Left ventricle myocardium inferior (tissue), 1 donor: ENCODE measurements at regions not wholly inside any gene's neighbourhood (a gene's known extent, or its start where the extent isn't known, plus 50 kb on each side); places are given as distances from the start of the nearest gene placed in this dataset.

Source experiments
- DNase-seq: peaks from one replicate; pipeline ENCODE4 v3.0.0-alpha.2; 2020
- H3K27ac ChIP-seq: fragments of 200-600 bp; replicated peaks from 2 replicates; pipeline ENCODE4 v1.8.0; 2021
- H3K27me3 ChIP-seq: fragments of 200-600 bp; 2 replicates; pipeline ENCODE4 v1.8.0; 2021; ENCODE audit warnings: low read depth
- H3K36me3 ChIP-seq: fragments of 200-600 bp; 2 replicates; pipeline ENCODE4 v1.8.0; 2021
- H3K4me1 ChIP-seq: fragments of 200-600 bp; 2 replicates; pipeline ENCODE4 v1.8.0; 2021
- H3K4me3 ChIP-seq: fragments of 200-600 bp; 2 replicates; pipeline ENCODE4 v1.8.0; 2021; ENCODE audit warnings: mild to moderate bottlenecking, moderate library complexity
- H3K9me3 ChIP-seq: fragments of 200-600 bp; replicated peaks from 2 replicates; pipeline ENCODE4 v1.8.0; 2021
- intact Hi-C: fragments of 100-400 bp; cut with micrococcal nuclease; formaldehyde crosslinking; loops from one replicate; pipeline ENCODE4 v1.11.0; 2022
- TF ChIP-seq, protein P1 (sequence below): fragments of 200-600 bp; IDR thresholded peaks from 2 replicates; pipeline ENCODE4 v1.8.0; 2021; ENCODE audit warnings: antibody characterized with exemption, mild to moderate bottlenecking, borderline replicate concordance
- donor health status: DM: no; HTN: yes; CAD: no; lungs with severe emphysema.

DNA sequence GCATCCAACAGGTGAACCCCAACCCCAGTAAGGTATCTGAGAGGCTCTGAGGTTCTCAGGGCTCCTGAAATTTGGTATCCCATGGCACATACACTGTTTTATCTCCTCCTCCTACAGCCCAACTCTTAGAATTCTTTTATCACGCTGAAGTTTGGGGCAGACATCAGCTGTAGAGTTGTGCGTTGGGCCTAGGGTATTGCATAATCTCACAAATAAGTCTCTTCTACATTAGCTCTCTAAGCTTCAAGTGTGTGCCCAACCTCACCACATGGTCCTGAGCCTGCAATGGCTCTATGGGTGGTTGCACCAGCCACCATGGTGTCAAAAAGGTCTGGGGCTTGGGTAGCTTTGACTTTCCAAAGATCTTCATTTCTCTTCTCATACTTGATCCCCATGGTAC is 603.0 kb downstream of the BUD13 start:
- no peaks in the 10 kb centered on the region for H3K9me3 ChIP-seq
- peaks cover 57% of the 10 kb centered on the region for H3K27me3 ChIP-seq
- intact Hi-C loops: no loop called here
- no peak overlapping the region for H3K27ac ChIP-seq
- no peaks in the 10 kb centered on the region for H3K4me1 ChIP-seq
- H3K4me3 ChIP-seq: no peak overlapping the region
- TF ChIP-seq, protein P1, sequence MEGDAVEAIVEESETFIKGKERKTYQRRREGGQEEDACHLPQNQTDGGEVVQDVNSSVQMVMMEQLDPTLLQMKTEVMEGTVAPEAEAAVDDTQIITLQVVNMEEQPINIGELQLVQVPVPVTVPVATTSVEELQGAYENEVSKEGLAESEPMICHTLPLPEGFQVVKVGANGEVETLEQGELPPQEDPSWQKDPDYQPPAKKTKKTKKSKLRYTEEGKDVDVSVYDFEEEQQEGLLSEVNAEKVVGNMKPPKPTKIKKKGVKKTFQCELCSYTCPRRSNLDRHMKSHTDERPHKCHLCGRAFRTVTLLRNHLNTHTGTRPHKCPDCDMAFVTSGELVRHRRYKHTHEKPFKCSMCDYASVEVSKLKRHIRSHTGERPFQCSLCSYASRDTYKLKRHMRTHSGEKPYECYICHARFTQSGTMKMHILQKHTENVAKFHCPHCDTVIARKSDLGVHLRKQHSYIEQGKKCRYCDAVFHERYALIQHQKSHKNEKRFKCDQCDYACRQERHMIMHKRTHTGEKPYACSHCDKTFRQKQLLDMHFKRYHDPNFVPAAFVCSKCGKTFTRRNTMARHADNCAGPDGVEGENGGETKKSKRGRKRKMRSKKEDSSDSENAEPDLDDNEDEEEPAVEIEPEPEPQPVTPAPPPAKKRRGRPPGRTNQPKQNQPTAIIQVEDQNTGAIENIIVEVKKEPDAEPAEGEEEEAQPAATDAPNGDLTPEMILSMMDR: no peak
- DNase-seq: no peak
- no peaks in the 10 kb centered on the region for H3K36me3 ChIP-seq

DNA sequence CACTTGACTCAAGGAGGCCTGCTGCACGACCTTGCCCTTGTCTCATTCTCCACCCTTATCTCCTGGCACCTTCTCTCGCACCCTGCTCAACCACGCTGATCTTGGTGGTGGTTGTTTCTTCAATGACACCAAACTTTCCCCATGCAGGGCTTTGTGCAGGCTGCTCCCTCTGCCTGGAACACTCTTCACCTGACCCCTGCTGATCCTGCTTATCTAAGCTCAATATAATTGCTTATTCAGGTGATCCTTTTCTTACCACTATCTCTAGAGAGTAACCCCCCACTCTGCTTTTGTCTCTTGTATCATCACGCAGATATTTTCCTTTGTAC is 604.4 kb downstream of the BUD13 start:
- no peaks in the 10 kb centered on the region for H3K9me3 ChIP-seq
- no peak for DNase-seq
- H3K27me3 ChIP-seq: peaks cover 63% of the 10 kb centered on the region
- H3K4me3 ChIP-seq: no peak overlapping the region
- H3K4me1 ChIP-seq: no peaks in the 10 kb centered on the region
- H3K27ac ChIP-seq: no peak overlapping the region
- H3K36me3 ChIP-seq: no peaks in the 10 kb centered on the region
- TF ChIP-seq, protein P1: no peak
- intact Hi-C loops: no loop called here

GRCh38 chr11:116167706-116168458 is 604.9 kb downstream of the BUD13 start:
- no peaks in the 10 kb centered on the region for H3K36me3 ChIP-seq

GRCh38 chr11:116166573-116167465 is 606.0 kb downstream of the BUD13 start:
- Histone ChIP-seq H3K36me3 (no peaks in the 10 kb centered on the region), H3K27ac (no peak overlapping the region), H3K4me3 (no peak overlapping the region), H3K4me1 (peaks cover 3% of the 10 kb centered on the region), H3K9me3 (no peaks in the 10 kb centered on the region), H3K27me3 (peaks cover 61% of the 10 kb centered on the region)
- TF ChIP-seq, protein P1: no peak
- intact Hi-C loops: no loop called here
- DNase-seq: no peak

More at GRCh38 chr11:116167706-116168458, 604.9 kb downstream of the BUD13 start:
- intact Hi-C loops: no loop called here
- Histone ChIP-seq H3K27me3 (peaks cover 61% of the 10 kb centered on the region), H3K4me3 (no peak overlapping the region), H3K27ac (no peak overlapping the region), H3K4me1 (no peaks in the 10 kb centered on the region), H3K9me3 (no peaks in the 10 kb centered on the region)
- TF ChIP-seq, protein P1: no peak
- no peak for DNase-seq

DNA sequence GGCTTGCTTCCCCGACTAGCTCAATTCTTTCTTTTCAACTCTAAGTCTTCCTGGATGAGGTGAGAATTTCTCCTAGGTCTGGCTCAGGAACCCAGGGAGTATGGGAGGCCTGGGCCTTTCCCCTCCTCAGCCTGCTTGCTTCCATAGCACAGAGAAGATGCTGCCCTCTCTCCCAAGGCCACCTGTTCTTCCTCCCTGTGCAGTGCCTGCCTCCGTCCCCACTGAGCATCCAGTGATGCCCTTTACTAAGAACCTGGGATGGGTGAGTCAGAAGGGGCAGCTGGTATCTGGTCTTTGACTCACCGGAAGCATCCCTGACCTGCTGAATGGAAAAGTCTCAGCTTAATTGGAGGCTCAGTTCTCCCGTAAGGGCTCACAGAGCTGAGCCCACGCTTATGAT is 607.9 kb downstream of the BUD13 start:
- no peaks in the 10 kb centered on the region for H3K36me3 ChIP-seq
- TF ChIP-seq, protein P1: no peak
- intact Hi-C loops: no loop called here

More for the DNA sequence above, 607.9 kb downstream of the BUD13 start:
- Histone ChIP-seq H3K9me3 (no peaks in the 10 kb centered on the region), H3K27me3 (peaks cover 51% of the 10 kb centered on the region), H3K27ac (no peak overlapping the region), H3K4me1 (peaks cover 3% of the 10 kb centered on the region), H3K4me3 (no peak overlapping the region)
- DNase-seq: no peak
